HG02885 (cell line): ENCODE measurements at regions not wholly inside any gene's neighbourhood (a gene's known extent, or its start where the extent isn't known, plus 50 kb on each side); places are given as distances from the start of the nearest gene placed in this dataset.

Source experiments
- ATAC-seq: cut with Tn5 transposase; IDR thresholded peaks from one replicate; pipeline ENCODE4 v1.9.1; 2021; ENCODE audit warnings: mild to moderate bottlenecking; ENCODE audit not compliant: unreplicated experiment, poor library complexity

DNA sequence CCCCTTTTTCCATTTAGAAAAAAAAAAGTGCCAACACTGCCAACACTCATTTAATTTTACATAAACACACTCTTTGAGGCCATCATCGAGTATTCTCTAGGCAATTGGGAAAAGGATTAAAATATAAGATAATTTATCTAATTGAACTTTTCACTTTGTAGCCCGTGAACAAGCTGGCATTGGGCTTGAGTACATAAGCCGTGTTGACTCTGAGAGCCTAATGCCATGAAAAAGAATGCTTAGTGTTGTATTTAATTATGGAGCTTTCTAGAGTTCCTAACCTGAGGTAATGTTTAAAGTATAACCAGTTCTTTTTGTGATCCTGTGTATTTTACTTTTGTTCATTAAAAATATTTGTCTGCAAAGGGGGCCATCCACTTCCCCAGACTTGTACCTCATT, 193.8 kb downstream of the LYPLAL1 start:
- no peak for ATAC-seq

DNA sequence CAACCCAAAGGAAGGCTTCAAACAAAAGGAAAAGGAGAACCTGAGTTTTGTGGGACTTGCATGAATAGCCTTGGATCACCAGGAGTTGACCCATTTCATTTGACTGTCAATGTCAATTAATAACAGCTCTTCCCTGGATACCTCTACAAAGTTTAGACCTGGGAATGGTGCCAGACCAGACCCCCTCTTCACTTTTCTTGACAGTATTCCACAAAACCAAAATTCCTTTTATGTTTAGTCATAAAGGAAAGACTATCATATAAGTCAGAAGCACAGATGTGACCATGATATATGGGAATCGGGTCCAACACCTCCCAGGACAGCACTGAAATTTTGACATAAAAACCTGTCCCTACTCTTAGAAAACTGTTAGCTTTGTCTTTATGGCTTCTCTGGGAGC, 191.8 kb downstream of the LYPLAL1 start:
- no peak for ATAC-seq

DNA sequence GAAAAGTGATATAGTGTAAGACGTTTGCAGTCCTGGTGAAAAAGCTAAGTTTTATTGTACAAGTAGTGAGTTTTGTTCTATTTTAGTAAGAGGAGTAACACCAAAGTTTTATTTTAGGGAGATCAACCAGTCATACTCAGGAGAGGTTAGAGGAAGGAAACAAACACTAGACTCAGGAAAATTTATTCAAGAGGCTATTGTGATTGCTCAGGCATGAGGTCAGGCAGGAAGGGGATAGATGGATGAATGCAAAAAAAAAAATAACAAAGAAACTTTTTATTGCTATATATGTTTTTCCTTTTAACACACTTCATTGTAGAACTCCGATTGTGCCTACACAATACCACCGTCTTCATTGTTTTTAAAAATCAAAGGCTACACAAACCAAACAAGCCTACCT, 189.0 kb downstream of the LYPLAL1 start:
- ATAC-seq: no peak

DNA sequence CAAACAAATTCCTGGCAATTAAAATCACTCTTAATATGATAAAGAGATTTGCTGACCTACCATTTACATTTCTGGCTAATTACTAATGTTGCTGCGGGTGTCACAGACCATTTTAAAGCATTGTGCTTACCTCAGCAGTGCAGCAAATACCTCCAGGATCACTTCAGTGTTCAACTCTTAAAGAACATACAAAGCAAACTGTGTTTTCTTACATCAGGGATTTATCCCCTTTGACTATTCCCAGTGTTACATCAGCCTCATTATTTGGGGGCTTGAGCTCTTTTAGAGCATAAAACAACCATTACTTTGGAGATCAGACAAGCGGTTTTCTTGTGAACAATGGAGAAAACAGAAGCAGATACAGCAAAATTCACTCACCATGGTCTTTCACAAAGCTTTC, 185.4 kb downstream of the LYPLAL1 start:
- ATAC-seq: no peak

DNA sequence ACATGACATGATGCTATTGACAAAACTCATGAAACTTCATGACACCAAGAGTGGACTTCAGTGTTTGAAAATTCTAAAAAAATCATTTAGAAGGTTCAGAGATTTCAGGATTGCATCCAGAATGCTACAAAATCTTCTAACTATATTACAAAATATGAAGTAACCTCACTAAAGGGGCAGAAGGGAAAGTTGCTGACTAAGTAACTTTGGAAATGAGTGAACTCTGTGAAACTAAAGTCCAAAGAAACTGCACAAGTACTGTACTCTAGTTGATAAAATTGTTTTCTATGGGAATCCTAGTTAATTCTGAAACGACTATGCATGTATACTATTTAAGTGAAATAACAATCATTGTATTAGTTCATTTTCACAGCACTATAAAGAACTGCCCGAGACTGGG, 184.4 kb downstream of the LYPLAL1 start:
- no peak for ATAC-seq

DNA sequence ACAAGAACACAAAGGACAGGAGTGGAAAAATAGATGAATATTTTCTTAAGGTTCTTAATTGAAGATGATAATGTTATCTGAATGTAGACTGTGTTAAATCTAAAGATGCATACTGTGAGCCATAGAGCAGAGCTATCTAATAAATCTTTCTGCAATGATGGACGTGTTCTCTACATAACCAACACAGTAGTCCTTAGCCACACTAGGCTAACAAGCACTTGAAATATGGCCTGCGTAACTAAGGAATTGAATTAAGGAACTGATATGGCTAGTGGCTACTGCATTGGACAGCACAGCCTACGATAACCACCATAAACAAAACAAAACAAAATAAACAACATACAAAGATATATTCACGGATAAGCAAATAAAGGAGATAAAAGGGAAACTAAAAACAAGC, 181.3 kb downstream of the LYPLAL1 start:
- no peak for ATAC-seq

DNA sequence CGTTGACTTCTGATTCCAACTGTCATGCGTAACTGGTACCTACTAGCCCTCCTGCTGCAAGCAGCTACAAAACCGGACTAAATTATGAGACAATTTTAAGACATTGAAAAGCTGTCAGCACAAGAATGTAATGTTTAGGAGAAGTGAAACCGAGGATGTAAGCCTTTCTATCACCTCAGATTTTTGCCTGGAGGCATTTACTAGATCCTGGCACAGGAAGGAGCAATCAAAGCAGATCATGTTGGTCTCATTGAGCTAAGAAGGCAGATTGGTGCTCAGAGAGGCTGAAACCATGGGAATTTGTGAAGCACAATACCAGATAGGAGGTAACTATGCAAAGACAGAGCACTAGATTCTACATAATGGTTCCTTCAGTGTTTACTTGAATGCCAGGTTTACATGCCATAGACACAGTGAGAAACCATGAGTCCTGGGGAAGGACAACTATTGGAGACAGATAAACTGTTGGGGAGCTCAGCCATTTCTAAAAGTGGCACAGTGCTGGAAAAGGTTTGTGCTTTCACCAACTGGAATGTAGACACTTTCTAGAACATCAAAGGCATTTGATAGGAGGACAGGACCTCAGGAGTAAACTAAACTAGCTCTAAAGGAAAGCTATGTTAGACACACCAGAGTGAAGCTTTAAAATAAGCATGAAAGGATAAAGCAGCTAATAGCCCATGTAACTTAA, 179.4 kb downstream of the LYPLAL1 start:
- ATAC-seq: no peak

DNA sequence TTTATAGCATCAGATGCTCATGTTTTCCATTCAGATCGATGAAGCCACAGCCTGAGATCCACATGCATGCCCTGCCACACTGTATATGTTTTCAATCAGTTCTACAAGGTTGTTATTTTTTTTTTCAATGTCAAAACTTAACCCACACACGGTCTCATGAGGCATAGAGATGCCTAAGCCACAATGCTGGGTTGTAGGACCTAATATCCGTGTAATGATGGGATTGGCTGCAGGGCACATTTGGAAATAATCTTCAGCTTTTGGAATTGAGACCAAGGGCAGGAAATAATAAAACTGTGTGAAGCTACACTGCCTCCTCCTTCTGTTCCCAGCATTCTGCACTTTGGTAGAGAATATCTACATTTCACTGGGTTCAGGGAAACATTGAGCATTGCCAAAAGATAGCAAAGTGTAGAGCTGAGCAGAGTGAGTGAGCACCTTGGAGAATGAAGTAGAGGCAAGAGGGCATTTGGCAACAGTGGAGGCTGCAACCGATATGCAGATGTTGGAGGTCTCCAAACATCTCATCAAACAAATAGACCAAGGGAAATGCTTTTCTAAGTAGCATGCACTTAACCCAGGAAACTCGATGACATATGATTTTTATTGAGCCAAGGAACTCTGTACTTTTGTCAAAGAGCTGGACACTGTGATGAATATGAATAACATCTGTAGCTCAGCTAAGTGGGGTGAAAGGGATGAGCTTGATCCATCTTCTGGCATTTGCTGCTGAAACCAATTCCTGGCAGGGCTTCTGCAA, 176.7 kb downstream of the LYPLAL1 start:
- no peak for ATAC-seq

DNA sequence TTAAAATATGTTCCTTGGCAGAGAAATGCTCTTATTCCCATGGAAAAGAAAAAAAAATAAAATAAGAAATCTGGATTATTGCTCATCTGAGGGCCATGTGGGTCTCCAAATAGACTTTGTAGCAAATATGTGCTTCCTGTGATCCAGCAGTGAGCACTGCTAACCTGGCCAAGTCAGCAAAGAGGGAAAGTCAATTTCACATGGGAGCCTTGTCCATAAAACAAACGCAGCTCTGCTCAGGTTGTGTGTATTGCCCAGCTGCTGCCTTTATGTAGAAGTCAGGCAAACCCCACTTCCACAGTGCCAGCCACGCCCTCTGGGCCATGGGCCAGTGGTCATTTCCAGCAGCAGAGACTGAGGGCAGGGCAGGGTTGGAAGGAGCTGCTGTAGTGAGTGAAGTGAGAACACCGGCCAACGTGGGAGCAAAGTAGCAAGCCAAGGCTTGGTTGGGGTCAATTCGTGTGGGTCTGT, 174.3 kb downstream of the LYPLAL1 start:
- ATAC-seq: no peak

DNA sequence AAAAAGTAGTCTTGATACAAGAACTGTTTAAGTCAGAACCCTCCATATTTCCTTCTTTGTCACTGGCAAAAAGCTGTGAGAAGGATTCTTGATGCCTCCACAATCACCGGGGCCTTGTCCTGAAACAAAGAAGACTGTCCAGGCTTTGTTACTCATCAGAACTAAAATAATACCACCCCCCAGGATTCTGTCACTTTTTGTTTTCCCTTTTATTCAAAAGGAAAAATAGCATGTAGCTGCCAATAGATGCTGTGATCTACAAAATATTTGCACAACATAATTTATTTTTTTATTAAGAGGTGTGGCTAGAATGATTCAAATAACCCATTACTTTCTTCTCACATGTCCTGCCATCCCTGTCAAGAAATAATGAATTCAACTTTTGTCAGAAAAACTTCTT, 173.7 kb downstream of the LYPLAL1 start:
- no peak for ATAC-seq

DNA sequence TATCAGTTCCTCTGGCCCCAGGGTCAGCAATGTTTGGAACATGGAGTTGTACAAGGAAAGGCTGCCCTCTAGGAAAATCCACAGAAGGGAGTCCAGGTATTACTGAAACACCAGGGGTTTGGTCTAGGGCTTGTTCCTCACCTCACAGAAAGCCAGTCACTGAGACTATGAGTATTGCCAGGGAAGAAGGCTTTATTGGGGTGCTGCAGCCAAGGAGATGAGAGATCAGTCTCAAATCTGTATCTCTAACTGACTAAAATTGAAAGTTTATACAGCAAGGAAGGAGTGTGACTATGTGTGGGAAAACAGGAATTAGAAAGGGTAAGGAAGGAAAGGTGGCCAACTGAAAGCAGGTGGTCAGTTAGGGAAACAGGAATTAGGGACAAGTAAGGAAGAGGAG, 172.3 kb downstream of the LYPLAL1 start:
- ATAC-seq: no peak

DNA sequence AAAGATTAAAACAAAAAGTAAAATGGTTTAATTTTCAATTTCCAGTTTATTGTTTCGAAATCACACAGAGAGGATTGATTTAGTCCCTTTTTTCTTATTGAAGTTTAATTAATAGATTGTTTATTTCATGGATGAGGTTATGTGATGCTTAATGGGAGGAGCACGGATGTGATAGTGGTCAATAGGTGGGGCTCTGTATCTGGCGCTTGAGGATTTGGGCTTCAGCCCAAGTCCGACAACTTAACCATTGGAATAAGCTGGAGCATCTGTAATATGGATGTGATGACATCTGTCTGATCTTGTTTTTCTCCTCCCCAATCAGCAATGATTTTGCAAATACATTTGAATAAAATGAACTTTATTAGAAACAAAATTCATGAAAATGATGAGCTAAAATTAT, 169.2 kb downstream of the LYPLAL1 start:
- ATAC-seq: no peak

DNA sequence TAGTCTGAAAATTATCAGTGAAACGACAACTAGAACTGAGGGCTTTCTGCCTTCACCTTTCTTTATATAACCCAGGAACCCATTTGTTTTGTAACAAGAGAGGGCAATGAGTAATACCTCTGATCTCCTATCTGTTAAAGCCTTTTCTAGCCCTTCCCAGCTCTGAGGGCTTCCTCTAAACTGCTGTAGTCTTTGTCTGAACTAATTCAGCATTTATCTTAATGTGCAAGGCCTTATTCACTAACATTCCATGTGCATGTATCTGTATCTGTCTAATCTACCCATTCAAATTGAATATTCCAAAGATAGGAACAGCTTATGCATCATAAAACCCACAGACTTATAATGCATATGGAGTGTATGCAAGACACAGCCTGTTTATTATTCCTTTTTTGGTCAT, 167.1 kb downstream of the LYPLAL1 start:
- ATAC-seq: no peak

DNA sequence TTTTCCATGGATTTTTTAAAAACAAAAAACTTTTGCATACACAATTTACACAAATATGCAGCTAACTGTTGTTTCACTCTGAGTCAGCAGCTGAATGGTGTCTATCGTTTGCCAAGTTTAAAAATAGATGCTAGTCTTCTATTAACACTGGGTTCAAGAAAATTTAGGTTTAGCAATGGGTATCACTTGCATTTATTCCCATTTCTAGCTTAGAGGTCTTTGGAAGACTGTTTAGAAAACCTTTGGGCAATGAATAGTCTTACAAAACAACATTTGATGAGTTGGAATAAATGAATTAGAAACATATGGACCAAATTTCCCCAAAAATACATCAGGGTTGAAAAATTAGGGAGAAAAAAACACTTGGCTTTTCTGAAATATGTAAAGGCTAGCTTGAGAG, 165.8 kb downstream of the LYPLAL1 start:
- no peak for ATAC-seq

DNA sequence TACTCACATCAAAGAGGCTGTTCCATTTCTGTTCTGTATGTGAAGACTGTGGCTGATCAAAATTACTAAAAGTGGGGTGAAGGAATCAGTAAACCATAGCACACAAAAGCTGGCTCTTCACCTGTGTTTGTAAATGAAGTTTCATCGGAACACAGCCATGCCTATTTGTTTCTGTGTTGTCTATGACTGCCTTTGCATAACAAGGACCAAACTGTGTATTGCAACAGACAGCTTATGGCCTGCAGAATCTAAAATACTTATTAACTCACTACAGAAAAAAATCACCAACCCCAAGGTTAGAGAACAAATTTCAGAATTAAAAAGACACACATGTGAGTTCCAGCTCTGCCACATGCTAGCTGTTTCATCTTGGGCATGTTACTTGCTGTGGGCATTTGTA, 163.9 kb downstream of the LYPLAL1 start:
- no peak for ATAC-seq

DNA sequence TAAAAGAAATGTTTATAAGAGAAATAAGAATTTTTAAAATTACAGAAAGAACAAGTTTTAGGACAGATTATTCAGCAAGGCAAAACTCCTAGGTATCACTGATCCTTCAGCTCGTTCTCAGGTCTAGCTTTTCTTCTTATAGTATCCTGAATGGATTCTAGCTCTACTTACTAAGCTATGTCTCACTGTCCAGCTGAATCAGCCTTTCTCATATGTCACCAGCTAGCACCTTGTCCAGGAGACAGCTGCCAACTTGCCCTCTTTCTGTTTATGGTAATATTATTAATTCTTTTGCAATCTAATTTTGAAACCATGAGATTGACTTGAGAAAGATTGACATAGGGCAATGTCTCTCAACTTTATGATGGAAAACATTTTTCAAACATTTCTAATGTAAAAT, 159.9 kb downstream of the LYPLAL1 start:
- ATAC-seq: no peak

DNA sequence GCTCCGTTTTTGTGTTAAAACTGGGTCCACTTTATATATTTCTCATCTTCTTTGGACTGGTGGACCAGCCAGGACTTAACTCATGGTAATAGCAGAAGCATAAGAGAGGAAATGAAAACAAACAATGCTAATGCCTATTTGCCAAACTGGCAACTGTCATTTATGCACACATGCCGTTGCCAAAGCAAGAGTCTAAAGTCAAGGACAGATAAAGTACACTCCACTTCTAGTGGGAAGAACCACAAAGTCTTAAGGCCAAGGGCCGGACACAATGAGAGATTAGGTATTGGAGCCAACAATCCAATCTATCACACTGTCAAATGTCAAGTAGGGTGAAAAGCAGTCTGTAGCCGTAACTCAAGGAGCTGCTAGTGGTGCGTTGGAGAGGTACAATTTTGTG, 157.7 kb downstream of the LYPLAL1 start:
- ATAC-seq: no peak

DNA sequence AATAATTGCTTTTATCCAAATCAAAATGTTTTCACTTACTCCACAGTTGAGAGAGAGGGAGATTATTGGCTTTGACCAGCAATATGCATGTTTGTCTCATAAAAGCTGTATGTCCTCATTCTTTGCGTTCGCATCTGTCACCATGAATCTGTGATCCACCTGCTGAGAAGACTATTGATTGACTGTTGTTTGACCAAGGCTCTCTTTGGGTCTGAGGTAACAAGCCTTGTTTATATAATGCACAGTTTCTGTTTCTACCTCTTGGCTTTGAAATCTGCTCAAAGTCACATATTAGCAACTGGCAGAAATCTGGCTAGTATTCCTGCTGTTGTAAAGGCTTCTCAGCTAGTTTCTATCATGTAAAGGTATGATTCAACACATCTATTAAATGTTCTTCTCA, 157.0 kb downstream of the LYPLAL1 start:
- no peak for ATAC-seq

DNA sequence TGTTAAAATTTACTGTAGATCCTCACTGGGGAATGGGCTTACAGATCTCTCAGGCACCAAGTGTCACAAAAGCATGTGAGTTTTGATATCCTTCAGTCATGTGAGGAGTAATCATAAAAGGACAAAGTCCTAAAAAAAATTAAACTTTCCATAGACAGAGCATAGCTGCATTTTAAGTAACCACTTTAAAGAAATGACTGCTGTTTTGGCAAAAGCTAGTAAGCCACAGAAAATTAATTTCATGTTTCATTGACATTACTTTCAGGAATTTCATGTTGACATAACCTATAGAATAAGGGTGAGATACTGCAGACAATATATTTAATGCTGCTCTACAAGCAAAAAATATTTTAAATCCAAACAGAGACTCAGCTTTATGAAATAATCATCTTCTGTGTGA, 156.3 kb downstream of the LYPLAL1 start:
- ATAC-seq: no peak

DNA sequence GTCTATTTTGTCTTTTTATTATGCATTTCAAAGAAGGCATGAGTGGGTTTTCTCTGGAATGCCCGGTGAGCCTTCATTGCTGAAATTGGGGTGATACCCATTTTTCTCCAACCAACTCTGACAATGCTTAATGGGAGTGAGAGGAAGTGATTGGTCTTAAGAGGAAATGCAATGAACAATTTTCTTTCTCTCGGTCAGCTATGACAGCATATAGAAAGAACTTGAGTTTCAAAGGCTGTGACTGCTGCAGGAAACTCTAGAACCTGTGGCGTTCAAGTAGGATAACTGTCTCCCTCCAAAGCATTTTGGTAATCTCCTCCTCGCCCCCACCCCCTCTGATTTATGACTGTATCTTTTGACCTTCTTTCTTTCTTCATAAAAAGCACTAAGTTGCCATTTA, 155.9 kb downstream of the LYPLAL1 start:
- no peak for ATAC-seq

DNA sequence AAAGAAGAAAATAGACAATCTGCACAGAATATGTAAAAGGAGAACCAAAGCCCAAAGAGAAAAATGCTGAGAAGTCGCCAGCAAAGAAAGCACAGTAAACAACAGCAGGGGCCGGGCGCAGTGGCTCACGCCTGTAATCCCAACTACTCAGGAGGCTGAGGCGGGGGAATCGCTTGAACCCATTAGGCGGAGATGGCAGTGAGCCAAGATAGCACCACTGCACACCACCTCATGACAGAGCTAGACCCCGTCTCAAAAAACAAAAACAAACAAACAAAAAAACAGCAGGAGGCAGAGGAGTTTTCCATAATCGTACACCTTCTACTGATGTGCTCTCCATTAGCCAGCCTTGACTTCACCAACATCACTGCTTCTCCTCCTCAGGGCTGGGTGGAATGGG, 153.2 kb downstream of the LYPLAL1 start:
- no peak for ATAC-seq

DNA sequence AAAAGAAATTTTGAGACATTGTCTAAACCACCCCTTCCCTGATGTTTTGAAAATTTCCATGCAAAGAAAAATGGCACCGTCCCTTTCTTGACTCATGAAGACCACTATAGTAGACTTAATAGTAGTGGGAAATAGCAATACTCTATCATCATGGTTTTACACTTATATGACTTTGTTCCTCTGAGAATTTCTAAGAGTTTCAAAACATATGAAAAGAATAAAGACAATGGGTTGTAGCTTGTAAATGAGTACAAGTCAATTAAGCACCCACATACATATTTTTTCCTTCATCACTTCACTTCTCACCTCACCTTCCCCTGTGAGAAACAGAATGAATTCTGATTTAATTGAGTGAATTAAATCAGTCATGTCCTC, 151.7 kb downstream of the LYPLAL1 start:
- peak; percentile 22 for ATAC-seq
